Right renal cortex interstitium (tissue), 3 donors: ENCODE measurements at regions not wholly inside any gene's neighbourhood (a gene's known extent, or its start where the extent isn't known, plus 50 kb on each side); places are given as distances from the start of the nearest gene placed in this dataset.
"Not testable (repeated sequence)": the region's sequence is repeated elsewhere in the genome, so short reads cannot be mapped to it uniquely, and the experiment has no call there.

ENCODE experiments used
- DNase-seq, 3 donors: peaks; one replicate each; pipeline ENCODE4 v3.0.0-alpha.2; 2013; ENCODE audit warnings: low read depth in 3 of 3, low spot score in 2 of 3

DNA sequence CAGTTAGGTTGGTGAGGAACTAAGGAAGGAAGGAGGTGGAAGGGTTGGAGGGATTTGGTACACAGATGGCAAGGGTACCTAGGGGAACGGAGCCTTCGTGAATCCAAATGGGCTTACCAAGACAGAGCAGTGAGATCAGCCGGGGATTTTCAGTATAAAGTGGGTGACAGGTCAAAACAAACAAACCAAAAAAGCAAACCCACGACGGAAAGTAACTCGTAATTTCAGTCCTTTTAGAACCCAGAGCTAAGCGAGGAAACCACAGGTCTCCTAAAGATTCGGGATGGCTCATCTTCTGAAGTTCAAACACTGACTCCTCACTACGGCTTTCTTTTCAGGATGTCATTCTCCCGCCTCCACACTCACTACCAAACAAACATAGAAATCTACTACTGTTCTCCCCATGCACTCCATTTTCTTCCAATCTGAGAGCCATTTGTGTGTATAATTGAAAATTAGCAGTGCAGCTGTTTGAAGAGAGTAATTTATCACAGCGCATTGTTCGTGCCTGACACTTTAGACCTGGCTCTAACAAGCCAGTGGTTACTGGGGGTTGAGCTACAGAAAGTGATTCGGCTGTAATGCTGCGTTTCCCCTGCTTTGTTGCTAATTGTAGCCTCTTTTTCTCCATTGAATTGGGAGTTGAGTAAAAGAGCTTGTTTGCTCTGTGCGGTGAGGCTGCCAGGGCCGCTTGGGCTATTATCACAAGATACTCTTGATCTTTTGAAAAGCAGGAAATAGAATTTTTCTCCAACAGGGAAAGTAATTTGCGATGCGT is 64.7 kb upstream of the CCDC39 start:
- peak in 1 of 3 donors; percentile 2 for DNase-seq

DNA sequence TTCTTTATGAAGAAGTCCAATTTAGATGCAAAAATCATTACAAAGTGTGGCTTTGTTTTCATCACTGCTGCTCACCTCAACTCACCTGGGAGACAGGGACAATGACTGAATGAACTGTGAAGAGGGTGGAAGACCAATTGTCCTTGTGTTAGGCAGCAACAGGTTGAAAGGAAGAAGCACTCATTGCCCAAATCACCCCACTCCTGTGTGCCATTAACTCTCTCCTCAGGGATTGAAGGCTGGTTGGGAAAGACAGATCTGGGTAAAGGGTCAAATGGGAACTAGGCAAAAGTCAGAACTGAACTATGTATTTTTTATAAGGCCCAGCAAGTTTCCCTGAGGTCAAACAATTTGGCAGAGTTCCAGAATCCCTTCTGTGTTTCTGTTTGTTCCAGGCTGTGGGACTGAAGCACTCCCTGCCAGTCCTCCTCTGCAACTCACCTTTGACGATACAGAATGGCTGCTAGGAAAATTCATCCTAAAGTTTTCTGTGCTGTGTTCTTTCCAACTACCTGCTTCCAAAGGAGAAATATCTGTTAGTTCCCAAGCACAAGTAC is 68.6 kb upstream of the CCDC39 start:
- DNase-seq = no peak

DNA sequence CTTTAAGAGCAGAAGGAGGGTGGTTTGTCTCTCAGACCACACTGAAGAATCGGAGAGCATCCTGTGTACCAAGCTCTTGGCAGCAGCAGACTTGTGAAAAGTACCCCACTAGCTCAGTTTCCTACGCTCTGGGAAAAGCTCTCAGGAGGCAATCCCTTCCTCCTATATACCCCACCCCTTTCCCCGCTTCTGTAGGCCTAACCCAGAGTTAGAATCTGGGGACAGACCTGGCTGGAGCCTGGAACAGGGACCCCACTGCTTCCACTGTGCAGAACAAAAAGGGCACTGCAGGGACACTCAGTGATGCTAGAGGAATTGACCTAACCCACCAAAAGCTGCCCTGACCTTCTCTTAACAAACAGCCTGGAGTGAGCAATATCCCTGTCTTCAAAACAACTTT is 70.0 kb upstream of the CCDC39 start:
- no peak for DNase-seq

DNA sequence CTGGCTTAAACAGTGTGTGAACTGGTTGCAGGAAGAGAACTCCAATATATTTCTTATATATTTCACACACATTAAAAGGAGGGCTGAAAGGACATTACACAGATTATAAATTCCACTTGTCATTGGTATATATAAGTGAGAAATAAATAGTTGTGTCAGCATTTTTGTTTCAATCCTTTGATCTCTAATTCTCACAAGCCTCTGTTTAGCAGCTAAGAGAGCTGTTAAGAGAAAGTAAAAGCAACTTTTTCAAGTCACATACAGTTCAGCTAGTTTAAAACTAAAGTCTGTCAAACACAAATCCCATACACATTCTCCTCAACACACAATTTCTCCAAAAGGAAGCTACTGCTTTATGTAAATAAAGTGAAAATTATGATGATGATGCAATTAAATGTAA is 70.5 kb upstream of the CCDC39 start:
- no peak for DNase-seq

DNA sequence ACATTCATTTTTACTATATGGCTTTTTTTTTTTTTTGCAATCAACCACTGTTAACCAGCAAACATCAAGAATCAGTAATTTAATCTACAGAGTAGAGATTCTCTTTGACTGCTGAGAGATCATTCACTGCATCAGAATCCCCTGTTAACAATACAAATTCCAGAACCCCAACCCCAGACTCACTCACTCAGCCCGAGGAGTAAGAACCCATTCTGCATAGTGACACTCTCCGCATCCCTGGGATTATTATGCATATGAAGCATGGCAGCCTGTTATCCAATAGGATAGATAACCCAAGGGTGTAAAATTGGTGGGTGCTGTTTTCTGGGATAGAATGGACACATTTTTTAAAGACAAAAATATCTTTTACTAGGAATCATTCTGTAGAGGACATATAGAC is 76.3 kb upstream of the CCDC39 start:
- no peak for DNase-seq

DNA sequence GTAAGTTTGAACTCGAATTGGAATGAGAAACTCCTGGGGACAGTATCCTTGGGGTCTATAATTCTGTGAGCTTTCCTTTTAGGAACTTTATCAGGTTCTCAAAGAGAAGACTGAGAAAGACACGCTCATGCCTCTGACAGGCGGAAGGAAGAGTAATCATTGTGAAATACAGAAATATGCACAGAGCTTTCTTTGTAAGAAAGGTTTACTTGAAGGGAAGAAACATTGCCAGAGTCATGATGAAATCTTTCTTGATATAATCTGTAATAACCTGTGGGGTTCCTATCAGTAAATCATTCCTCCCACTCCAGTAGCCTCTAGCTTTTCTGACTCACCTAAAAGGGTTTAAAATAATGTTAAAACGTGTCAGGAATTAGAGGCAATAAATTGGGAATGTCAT is 83.6 kb upstream of the CCDC39 start:
- DNase-seq = no peak

DNA sequence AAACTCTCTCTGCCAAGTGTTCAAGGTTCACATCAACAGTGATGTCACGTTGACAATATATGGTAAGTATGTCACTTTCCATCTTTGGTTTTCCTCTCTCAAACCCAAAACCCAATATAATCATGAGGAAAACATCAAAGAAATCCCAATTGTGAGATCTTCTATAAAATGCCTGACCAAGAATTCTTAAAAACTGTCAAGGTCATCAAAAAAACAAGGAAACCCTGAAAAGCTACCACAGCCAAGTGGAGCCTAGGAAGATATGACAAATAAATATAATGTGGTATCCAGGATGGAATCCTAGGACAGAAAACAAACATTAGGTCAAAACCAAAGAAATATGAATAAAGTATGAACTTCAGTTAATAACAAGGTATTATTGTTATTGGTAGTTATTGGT is 85.2 kb upstream of the CCDC39 start:
- DNase-seq = no peak

DNA sequence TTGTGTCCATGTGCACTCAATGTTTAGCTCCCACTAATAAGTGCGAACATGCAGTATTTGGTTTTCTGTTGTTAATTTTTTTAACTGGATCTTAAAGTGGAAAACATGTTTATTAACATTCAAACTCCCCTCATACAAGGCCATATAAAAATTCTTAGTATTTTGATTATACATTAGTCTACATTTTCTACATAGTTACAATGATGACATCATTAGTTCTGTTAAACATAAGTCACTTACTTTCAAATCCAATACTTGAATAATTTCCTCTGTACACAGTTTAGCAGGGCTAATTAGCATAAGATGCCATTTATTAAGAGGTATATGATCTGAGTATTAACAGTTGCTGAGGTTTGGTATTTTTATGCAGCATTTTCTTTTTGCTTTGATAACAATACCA is 91.3 kb upstream of the CCDC39 start:
- no peak for DNase-seq

DNA sequence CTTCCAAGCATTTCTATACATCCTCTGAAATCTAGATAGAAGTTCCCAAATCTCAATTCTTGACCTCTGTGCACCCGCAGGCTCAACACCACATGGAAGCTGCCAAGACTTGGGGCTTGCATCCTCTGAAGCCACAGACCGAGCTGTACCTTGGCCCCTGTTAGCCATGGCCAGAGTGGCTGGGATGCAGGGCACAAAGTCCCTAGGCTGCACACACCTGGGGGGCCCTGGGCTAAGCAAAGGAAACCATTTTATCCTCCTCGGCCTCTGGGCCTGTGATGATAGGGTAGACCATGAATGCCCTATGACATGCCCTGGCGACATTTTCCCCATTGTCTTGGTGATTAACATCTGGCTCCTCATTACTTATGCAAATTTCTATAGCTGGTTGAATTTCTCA is 97.1 kb upstream of the CCDC39 start:
- no peak for DNase-seq

DNA sequence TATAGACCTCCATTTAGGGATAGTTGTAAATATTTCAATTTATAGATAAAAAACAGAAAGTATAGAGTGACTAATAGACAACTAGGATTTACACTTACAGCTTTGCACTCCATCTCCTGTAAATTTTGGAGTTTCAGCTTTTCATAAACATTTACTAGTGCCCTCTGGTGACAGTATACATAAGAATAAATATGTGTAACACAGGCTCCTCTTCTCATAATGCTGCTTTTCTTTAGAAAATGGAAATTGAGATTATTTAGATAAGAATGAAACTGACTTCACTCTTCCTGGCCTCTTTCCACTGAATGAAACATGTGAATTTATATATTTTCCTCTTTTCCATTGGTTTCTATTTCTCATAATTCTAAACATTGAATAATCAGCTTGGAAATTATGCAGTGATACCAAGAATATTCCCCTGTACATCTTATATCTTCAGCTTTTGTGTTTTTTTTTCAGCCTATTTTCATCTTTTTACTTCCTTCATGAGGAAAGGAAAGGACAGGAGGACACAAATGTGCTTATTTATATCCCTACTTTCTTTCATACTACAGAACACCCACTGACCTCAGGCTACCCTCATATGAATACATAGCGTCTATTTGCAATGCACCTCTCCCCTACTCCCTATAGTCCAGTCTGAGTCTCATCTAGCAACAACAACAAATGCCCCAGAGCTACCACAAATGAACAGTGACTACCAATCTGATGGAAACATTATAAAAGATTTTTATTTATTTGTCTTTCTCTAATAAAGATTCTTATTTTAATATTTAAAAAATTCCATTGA is 103.1 kb upstream of the CCDC39 start:
- DNase-seq = no peak

DNA sequence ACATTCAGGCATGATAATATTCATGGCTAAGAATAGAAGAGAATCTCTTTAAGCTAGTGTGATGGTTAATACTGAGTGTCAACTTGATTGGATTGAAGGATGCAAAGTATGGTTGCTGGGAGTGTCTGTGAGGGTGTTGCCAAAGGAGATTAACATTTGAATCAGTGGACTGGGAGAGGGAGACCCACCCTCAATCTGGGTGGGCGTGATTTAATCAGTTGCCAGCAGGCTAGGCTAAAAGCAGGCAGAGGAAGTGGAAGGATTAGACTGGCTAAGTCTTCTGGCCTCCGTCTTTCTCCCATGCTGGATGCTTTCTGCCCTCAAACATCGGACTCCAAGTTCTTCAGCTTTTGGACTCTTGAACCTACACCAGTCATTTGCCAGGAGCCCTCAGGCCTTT is 106.9 kb upstream of the CCDC39 start:
- DNase-seq = not testable (repeated sequence)

DNA sequence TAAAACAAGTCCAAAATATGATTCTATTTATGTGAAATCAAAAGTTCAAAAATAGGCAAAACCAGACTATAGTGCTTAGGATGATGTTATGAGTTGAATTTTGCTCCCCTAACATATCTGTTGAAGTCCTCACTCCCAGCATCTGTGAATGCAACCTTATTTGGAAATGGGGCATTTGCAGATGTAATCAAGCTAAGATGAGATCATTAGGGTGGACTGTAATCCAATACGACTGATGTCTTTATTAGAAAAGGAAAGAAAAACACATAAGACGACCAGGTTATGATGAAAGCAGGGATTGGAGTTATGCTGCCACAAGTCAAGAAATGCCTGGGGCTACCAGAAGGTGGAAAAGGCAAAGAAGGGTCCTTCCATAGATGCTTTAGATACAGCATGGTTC is 110.5 kb upstream of the CCDC39 start:
- no peak for DNase-seq

DNA sequence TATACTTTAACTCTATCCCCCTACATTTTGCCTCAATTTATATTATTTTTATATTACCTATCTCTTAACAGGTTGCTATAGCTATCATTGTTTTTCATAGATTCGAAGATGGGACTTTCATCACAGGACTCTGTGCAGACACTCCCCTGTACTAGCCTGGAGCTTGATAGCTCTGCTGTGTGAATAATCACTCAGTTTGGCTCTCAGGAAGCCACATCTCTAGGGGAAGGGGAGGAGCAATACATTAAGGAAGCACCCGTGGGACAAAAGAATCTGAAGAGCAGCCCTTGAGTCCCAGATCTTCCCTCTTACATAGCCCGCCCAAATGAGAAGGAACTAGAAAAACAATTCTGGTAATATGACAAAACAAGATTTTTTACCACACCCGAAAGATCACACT is 114.3 kb upstream of the FXR1 start:
- no peak for DNase-seq

DNA sequence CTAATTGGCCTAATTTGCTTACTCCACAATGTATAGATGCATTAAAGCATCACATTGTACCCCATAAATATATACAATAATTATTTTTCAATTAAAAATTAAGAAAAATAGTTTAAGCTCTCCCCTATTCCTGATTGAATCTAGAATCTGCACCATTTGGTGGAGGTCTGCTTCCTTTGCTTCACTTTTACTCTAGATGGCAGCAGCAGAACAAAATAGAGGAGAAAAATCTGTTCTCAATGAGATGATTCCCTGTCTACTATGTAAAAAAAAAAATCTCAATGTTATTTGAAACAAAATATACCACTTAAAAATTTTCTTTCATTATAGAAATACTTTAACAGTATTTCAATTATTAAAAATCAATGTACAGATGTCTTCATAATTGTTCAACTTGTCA is 109.6 kb upstream of the FXR1 start:
- DNase-seq = peak in 1 of 3 donors; percentile 10

DNA sequence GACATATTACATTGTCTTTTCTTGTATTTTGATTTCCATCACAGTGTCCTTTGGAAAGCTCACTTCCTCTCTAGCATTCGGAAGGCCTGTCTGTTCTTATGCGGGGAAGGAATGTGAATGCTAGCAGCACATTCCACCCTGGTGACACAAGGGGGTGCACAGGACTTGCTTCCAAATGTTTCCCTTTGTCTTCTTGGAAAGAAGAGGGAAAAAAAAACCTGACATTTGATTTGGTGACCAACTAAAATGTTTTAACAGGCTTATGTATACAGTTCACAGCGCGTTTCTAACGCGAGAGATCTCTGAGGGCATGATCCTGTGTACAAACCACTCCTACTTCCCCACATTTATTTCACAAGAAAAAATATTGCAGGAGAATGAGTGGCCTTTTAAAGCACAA is 107.6 kb upstream of the FXR1 start:
- peak in 2 of 3 donors; percentile 14 to 35 for DNase-seq

DNA sequence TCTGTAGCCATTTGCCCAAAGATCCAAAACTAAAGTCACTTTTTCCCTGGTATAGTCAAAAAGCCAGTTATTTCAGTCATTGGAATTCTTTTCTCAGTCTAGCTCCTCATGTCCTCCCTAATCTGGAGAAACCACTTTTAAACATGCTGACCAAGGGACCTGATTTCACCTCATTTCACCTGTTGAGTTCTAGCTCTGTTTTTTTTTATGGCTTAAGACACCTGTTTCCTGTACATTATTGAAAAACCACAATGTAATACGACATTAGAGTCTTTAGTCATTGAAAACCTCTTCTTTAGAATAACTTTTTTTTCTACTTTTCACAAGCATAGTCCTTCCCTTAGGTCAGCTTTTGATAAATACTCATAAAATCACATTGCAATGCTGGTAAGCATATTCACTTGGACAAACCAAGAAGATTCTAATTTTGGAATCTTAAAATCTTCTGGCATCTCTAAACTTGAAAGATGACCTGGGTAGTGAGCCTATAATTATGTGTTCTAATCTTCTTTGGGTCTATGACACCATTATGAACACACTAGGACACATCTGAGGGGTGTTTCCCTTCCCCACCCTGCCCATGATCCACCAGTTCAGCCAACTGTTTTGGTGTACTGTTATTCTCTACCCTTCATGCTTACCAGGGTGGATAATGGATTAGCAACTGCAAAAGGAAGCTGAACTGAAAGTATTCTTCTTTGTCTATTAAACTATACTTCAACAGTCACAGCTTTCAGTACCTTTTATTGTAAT is 103.5 kb upstream of the FXR1 start:
- DNase-seq = no peak

DNA sequence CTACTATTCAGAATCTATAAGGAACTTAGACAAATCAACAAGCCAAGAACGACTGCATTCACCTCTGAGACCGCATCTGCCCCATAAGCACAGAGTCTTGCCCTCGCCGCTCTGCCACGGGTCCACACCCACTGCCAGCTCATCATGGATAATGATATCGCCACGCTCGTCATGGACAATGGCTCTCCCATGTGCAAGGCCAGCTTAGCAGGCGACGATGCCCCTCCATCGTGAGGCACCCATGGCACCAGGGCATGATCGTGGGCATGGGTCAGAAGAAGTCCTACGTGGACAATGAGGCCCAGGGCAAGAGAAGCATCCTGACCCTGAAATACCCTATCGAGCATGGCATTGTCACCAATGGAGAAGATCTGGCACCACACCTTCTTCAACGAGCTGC is 92.1 kb upstream of the FXR1 start:
- no peak for DNase-seq

DNA sequence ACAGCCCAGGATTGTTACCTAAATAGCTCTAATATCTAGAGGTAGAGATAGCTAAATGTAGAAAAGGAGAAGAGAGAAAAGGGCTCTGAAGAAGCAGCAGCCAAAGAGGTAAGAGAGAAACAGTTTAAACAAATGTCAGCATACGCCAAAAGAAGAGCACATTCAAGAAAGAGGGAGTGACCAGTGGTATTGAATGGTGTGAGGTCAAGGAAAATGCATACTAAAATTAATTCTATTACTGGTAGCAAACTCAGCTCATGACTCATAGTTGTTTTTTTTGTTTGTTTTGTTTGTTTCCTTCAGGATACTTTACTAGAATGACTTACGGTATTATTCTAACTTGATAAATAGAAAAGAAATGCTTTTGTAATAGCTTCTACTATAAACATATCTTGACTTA is 86.5 kb upstream of the FXR1 start:
- no peak for DNase-seq

DNA sequence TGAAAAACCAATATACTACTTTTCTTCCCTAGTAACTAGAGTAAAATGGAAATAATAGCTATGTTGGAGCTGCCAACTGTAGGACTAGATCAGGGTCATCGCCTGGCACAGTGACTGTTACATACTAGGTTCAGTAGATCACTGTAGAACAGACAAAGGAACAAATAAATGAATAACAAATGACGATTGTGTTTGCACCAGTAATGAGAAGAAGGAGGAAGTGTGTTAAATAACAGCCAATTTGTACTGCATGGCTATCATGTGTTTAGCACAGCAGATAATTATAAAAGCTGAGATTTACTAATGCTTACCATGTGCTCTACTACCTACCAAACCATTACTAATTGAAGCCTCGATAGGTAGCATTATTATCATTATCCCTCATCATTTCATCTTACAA is 85.3 kb upstream of the FXR1 start:
- DNase-seq = no peak

DNA sequence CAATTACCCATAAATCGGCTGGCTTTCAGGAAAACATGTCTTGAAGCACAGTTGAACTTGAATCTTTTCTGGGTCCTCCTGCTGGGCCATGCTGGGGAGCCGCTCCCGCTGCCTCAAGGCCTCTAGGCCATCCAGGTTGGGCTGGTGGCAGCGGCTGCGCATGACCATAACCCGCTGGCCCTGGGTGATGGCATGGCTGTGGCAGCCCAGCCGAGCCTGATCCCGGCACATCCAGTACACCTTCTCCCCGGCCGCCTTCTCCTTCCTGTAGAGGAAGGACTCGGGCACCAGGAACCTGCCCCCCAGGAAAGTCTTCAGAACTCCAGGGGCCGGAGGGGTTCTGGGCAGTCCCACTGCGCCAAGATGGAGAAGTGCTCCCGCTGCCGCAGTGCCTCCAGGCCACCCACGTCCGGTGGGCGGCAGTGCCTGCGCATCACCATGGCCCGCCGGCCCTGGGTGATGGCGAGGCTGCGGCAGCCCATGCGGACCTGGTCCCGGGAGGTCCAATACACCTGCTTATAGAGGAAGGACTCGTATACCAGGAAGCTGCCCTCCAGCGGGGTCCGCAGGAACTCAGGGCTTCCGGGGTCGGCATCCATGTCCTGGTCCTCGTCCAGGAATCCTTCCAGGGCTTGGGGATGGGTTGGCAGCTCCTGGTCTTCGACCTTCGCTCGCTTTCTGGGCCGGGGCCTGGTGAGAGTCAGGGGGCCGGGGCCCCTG is 84.3 kb upstream of the FXR1 start:
- DNase-seq = no peak
